ENCODE measurements at regions not wholly inside any gene's neighbourhood (a gene's known extent, or its start where the extent isn't known, plus 50 kb on each side); places are given as distances from the start of the nearest gene placed in this dataset.

GRCh38 chr22:33209930-33210784 is 152.0 kb upstream of the SYN3 start (continued):
- TF ChIP-seq SMC3 (IDR thresholded peaks at IDR 0.05; ENCODE audit: low read length) (peak; percentile 31; the same call in 1 of the 2 replicates), ZNF891 (CRISPR knock-in tag; IDR thresholded peaks at IDR 0.05) (0 out of 2 replicates have a peak, but pooled peaks have one; percentile 36), GATAD2A (CRISPR knock-in tag; IDR thresholded peaks at IDR 0.05) (no peak), ZNF280B (CRISPR knock-in tag; IDR thresholded peaks at IDR 0.05; ENCODE audit: borderline replicate concordance) (0 out of 2 replicates have a peak, but pooled peaks have one; percentile 28), UBTF (CRISPR knock-in tag; IDR thresholded peaks at IDR 0.05) (no peak), ZNF10 (CRISPR knock-in tag; IDR thresholded peaks at IDR 0.05; ENCODE audit: borderline replicate concordance, low read depth) (0 out of 2 replicates have a peak, but pooled peaks have one; percentile 66), ZNF33B (CRISPR knock-in tag; IDR thresholded peaks at IDR 0.05) (no peak), RAD21 (CRISPR knock-in tag; IDR thresholded peaks at IDR 0.05) (peak; percentile 58)

- no peak overlapping the region for H3K4me2 ChIP-seq (ENCODE audit: low read depth, low read length)
- ATAC-seq (no peak), FAIRE-seq (no peak), DNase-seq (ENCODE audit: low spot score) (no peak)
- ChIA-PET POLR2A (no interaction called here), CTCF (ENCODE audit: low intra/inter-chr PET ratio, low total read pairs) (no interaction called here)
- H3K79me2 ChIP-seq (ENCODE audit: insufficient read depth, low read length) = no peaks in the 10 kb centered on the region
- H3K9ac ChIP-seq (ENCODE audit: insufficient read depth, low read depth, low read length) = no peak overlapping the region
- in situ Hi-C loops (cut with HindIII; ENCODE audit: extremely low pct_ligation_motif_present, low pct_unique_long_range_greater_than_20kb) (loop anchor here (5.0 to 25.0 kb wide), 3 partner anchors 187 to 667 kb away; no protein-coding TSS in a partner anchor), intact Hi-C loops (cut with micrococcal nuclease; ENCODE audit: unreplicated experiment) (loop anchor here (10.0 kb wide), 1 partner anchor 280 kb away; no protein-coding TSS in a partner anchor)
- no peaks in the 10 kb centered on the region for H3K4me1 ChIP-seq (ENCODE audit: insufficient read depth, low read length)
- BruUV-seq (replicated peaks) = no TSS peak
- H3K4me3 ChIP-seq (replicated peaks in 1 of 3; ENCODE audit: insufficient read depth in 1 of 3, low read depth in 2 of 3, low read length in 3 of 3) = no peak overlapping the region
- peaks cover 0 to 42% of the 10 kb centered on the region in 2 experiments; a peak in 4 of 5 replicates for H3K27me3 ChIP-seq (ENCODE audit: control insufficient read depth in 1 of 2, insufficient read depth in 2 of 2, low read length in 2 of 2)
- H3K27ac ChIP-seq (ENCODE audit: extremely low read length, insufficient read depth, low read length) = no peak overlapping the region
- H2AFZ ChIP-seq (ENCODE audit: low read length) = no peak overlapping the region
- H3K9me3 ChIP-seq (ENCODE audit: low read length) = no peaks in the 10 kb centered on the region
- no peaks in the 10 kb centered on the region; a peak in 1 of 5 replicates for H3K36me3 ChIP-seq (replicated peaks in 1 of 2; ENCODE audit: control insufficient read depth in 1 of 2, insufficient read depth in 2 of 2, low read length in 2 of 2)
- WGBS (ENCODE audit: low lambda C conversion rate) = 0% methylated on average over 1 of the region's 1 CpG
- no peaks in the 10 kb centered on the region for H4K20me1 ChIP-seq (ENCODE audit: insufficient read depth, low read length)
- TF ChIP-seq NR2F6 (IDR thresholded peaks at IDR 0.05) = no peak
- TF ChIP-seq NR2F6 (CRISPR knock-in tag; IDR thresholded peaks at IDR 0.05) = no peak
- TF ChIP-seq SP5 (CRISPR knock-in tag; IDR thresholded peaks at IDR 0.05; ENCODE audit: borderline replicate concordance, low read depth) = no peak
- TF ChIP-seq KAT2B (IDR thresholded peaks at IDR 0.05; ENCODE audit: borderline replicate concordance, low read depth, low read length) = no peak
- no peak for TF ChIP-seq GZF1 (CRISPR knock-in tag; IDR thresholded peaks at IDR 0.05)
- TF ChIP-seq ZMAT5 (CRISPR knock-in tag; IDR thresholded peaks at IDR 0.05; ENCODE audit: borderline replicate concordance, low read depth) = no peak
- TF ChIP-seq CAMTA2 (CRISPR knock-in tag; IDR thresholded peaks at IDR 0.05; ENCODE audit: borderline replicate concordance) = no peak
- no peak for TF ChIP-seq ZBTB37 (CRISPR knock-in tag; IDR thresholded peaks at IDR 0.05)
These were observed 146.2 kb upstream of the SYN3 start for GRCh38 chr22:33204408-33204807.

All from HepG2 (cell line).